ENCODE measurements at regions not wholly inside any gene's neighbourhood (a gene's known extent, or its start where the extent isn't known, plus 50 kb on each side); places are given as distances from the start of the nearest gene placed in this dataset.

DNA sequence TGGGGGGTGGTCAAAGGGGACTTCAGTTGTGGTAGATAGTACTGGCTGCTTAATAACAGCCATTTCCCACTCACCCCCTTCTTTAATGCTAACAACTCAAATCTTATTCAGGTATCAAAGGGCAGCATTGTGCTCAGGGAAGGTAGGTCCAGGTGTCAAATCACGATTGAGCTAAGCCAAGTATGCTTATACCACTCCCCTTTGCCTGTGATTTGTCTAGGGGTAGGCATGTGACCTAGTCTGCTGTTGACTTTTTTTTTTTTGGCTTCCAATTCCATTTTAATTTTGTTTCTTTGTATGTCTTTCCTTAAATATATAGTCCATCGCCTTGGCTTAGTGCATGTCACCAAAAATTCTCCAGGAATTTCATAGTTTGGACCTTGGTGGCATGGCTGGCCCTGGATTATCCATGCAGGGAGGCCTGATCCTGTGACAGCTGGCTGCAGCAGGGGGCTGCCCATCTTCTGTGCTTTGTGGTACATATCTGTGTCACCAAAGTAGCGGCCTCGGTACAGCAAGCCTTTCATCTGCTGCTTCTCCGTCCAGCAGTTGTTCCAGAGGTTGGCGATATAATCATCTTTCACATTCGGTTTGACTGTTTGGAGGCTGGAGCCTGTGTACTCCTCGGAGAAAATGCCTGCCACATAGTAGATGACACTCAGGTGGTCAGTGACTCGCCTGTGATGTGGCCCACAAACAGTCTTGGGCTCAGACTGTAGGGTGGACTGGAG lies 68.1 kb upstream of the SPRED2 start:
- TF ChIP-seq, protein P1, sequence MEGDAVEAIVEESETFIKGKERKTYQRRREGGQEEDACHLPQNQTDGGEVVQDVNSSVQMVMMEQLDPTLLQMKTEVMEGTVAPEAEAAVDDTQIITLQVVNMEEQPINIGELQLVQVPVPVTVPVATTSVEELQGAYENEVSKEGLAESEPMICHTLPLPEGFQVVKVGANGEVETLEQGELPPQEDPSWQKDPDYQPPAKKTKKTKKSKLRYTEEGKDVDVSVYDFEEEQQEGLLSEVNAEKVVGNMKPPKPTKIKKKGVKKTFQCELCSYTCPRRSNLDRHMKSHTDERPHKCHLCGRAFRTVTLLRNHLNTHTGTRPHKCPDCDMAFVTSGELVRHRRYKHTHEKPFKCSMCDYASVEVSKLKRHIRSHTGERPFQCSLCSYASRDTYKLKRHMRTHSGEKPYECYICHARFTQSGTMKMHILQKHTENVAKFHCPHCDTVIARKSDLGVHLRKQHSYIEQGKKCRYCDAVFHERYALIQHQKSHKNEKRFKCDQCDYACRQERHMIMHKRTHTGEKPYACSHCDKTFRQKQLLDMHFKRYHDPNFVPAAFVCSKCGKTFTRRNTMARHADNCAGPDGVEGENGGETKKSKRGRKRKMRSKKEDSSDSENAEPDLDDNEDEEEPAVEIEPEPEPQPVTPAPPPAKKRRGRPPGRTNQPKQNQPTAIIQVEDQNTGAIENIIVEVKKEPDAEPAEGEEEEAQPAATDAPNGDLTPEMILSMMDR (IDR thresholded peaks at IDR 0.05) = no peak
- TF ChIP-seq TAF1 (IDR thresholded peaks at IDR 0.05; ENCODE audit: borderline replicate concordance, low read depth, low read length) (no peak), RXRA (IDR thresholded peaks at IDR 0.05; ENCODE audit: borderline replicate concordance, low read depth) (no peak), CHD2 (IDR thresholded peaks at IDR 0.05; ENCODE audit: low read length, partially characterized antibody) (no peak), MEF2A (IDR thresholded peaks at IDR 0.05; ENCODE audit: borderline replicate concordance, low read depth) (no peak), EZH2phosphoT487 (IDR thresholded peaks at IDR 0.05; ENCODE audit: borderline replicate concordance, low read depth) (no peak), SMC3 (IDR thresholded peaks at IDR 0.05; ENCODE audit: low read depth, low read length) (no peak), FOXM1 (IDR thresholded peaks at IDR 0.05; ENCODE audit: low read depth) (no peak)
- TF ChIP-seq, protein P2, sequence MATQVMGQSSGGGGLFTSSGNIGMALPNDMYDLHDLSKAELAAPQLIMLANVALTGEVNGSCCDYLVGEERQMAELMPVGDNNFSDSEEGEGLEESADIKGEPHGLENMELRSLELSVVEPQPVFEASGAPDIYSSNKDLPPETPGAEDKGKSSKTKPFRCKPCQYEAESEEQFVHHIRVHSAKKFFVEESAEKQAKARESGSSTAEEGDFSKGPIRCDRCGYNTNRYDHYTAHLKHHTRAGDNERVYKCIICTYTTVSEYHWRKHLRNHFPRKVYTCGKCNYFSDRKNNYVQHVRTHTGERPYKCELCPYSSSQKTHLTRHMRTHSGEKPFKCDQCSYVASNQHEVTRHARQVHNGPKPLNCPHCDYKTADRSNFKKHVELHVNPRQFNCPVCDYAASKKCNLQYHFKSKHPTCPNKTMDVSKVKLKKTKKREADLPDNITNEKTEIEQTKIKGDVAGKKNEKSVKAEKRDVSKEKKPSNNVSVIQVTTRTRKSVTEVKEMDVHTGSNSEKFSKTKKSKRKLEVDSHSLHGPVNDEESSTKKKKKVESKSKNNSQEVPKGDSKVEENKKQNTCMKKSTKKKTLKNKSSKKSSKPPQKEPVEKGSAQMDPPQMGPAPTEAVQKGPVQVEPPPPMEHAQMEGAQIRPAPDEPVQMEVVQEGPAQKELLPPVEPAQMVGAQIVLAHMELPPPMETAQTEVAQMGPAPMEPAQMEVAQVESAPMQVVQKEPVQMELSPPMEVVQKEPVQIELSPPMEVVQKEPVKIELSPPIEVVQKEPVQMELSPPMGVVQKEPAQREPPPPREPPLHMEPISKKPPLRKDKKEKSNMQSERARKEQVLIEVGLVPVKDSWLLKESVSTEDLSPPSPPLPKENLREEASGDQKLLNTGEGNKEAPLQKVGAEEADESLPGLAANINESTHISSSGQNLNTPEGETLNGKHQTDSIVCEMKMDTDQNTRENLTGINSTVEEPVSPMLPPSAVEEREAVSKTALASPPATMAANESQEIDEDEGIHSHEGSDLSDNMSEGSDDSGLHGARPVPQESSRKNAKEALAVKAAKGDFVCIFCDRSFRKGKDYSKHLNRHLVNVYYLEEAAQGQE (IDR thresholded peaks at IDR 0.05; ENCODE audit: low read depth, low read length) = no peak
- TF ChIP-seq, protein P3, sequence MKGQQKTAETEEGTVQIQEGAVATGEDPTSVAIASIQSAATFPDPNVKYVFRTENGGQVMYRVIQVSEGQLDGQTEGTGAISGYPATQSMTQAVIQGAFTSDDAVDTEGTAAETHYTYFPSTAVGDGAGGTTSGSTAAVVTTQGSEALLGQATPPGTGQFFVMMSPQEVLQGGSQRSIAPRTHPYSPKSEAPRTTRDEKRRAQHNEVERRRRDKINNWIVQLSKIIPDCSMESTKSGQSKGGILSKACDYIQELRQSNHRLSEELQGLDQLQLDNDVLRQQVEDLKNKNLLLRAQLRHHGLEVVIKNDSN (IDR thresholded peaks at IDR 0.05; ENCODE audit: borderline replicate concordance, low read depth) = no peak
- TF ChIP-seq, protein P4, sequence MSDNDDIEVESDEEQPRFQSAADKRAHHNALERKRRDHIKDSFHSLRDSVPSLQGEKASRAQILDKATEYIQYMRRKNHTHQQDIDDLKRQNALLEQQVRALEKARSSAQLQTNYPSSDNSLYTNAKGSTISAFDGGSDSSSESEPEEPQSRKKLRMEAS (IDR thresholded peaks at IDR 0.05; ENCODE audit: low read depth) = no peak
